Left colon (tissue), 2 donors: ENCODE measurements at regions not wholly inside any gene's neighbourhood (a gene's known extent, or its start where the extent isn't known, plus 50 kb on each side); places are given as distances from the start of the nearest gene placed in this dataset.
A peak's percentile ranks its signal among the peaks of the same experiment; 100 is the strongest.
"Not testable (repeated sequence)": the region's sequence is repeated elsewhere in the genome, so short reads cannot be mapped to it uniquely, and the experiment has no call there.

Experiments
- ATAC-seq: fragments of 200-7000 bp; cut with Tn5 transposase; one replicate; pipeline ENCODE4 v1.9.1; 2020; ENCODE audit warnings: mild to moderate bottlenecking, moderate library complexity
- DNase-seq, 2 donors: peaks; one replicate each; pipeline ENCODE4 v3.0.0-alpha.2; 2020
- intact Hi-C, 2 donors: fragments of 100-400 bp; cut with DNase I in 1 of 2; cut with micrococcal nuclease in 1 of 2; formaldehyde crosslinking; loops; one replicate each; pipeline versions ENCODE4 v1.11.2 to v1.14.0; 2022; cut with DNase I, micrococcal nuclease
- donor health status: DM: no; HTN: no; CAD: no.
- donor health status: DM: yes; HTN: yes; CAD: no.

GRCh38 chr9:129455151-129455995, 165.5 kb downstream of the C9orf50 start:
- intact Hi-C loops: no loop called here
- DNase-seq (no peak), ATAC-seq (no peak)

GRCh38 chr9:129454467-129455067, 166.3 kb downstream of the C9orf50 start:
- intact Hi-C loops: no loop called here
- ATAC-seq (no peak), DNase-seq (no peak)

GRCh38 chr9:129453734-129454133, 167.2 kb downstream of the C9orf50 start:
- ATAC-seq (no peak), DNase-seq (no peak)
- intact Hi-C loops: no loop called here

GRCh38 chr9:129451669-129452068, 169.2 kb downstream of the C9orf50 start:
- ATAC-seq: no peak
- intact Hi-C loops: no loop called here
- DNase-seq: no peak

- intact Hi-C loops: no loop called here
- DNase-seq: no peak
- no peak for ATAC-seq
These were observed 169.7 kb downstream of the C9orf50 start for GRCh38 chr9:129451089-129451656.

- no peak for ATAC-seq
- DNase-seq: no peak
- intact Hi-C loops: no loop called here
These were observed 171.8 kb downstream of the C9orf50 start for GRCh38 chr9:129449066-129449465.

GRCh38 chr9:129446828-129447550, 173.9 kb downstream of the C9orf50 start:
- intact Hi-C loops: no loop called here
- DNase-seq (no peak), ATAC-seq (no peak)

- DNase-seq (no peak), ATAC-seq (no peak)
- intact Hi-C loops: no loop called here
These were observed 175.1 kb downstream of the C9orf50 start for GRCh38 chr9:129445794-129446306.

- intact Hi-C loops, DNase-seq: not testable (repeated sequence)
- ATAC-seq: peak; percentile 61
These were observed 177.3 kb downstream of the C9orf50 start for GRCh38 chr9:129443515-129444164.

GRCh38 chr9:129442803-129443511, 177.9 kb downstream of the C9orf50 start:
- DNase-seq: peak; percentile 74 to 79
- ATAC-seq: peak; percentile 90
- intact Hi-C loops: no loop called here

- DNase-seq: peak; percentile 55 to 67
These were observed 179.0 kb downstream of the C9orf50 start for GRCh38 chr9:129441852-129442251.

GRCh38 chr9:129440435-129441186, 180.3 kb downstream of the C9orf50 start:
- ATAC-seq (no peak), DNase-seq (no peak)
- intact Hi-C loops: no loop called here

More at GRCh38 chr9:129441852-129442251, 179.0 kb downstream of the C9orf50 start:
- peak; percentile 70 for ATAC-seq
- intact Hi-C loops: no loop called here

- DNase-seq (no peak), ATAC-seq (no peak)
- intact Hi-C loops: no loop called here
These were observed 181.7 kb downstream of the C9orf50 start for GRCh38 chr9:129439242-129439641.

- DNase-seq (no peak), ATAC-seq (peak; percentile 23)
- intact Hi-C loops: no loop called here
These were observed 183.1 kb downstream of the C9orf50 start for GRCh38 chr9:129437626-129438323.

- DNase-seq (peak in 1 of 2 donors; percentile 67), ATAC-seq (peak; percentile 48)
- intact Hi-C loops: no loop called here
These were observed 183.9 kb downstream of the C9orf50 start for GRCh38 chr9:129436751-129437625.
